Left kidney (tissue), 1 donor: ENCODE measurements at regions not wholly inside any gene's neighbourhood (a gene's known extent, or its start where the extent isn't known, plus 50 kb on each side); places are given as distances from the start of the nearest gene placed in this dataset.
"Not testable (repeated sequence)": the region's sequence is repeated elsewhere in the genome, so short reads cannot be mapped to it uniquely, and the experiment has no call there.

Source experiments
- DNase-seq: peaks from one replicate; pipeline ENCODE4 v3.0.0-alpha.2; 2013

- DNase-seq, result no peak
Observed at GRCh38 chr9:89839449-89839848, 234.6 kb downstream of the GADD45G start.

GRCh38 chr9:89839952-89840351 is 235.1 kb downstream of the GADD45G start:
- DNase-seq, result no peak

GRCh38 chr9:89841456-89841855 is 236.6 kb downstream of the GADD45G start:
- DNase-seq, result no peak

- no peak for DNase-seq
Observed at GRCh38 chr9:89842267-89842768, 237.5 kb downstream of the GADD45G start.

DNA sequence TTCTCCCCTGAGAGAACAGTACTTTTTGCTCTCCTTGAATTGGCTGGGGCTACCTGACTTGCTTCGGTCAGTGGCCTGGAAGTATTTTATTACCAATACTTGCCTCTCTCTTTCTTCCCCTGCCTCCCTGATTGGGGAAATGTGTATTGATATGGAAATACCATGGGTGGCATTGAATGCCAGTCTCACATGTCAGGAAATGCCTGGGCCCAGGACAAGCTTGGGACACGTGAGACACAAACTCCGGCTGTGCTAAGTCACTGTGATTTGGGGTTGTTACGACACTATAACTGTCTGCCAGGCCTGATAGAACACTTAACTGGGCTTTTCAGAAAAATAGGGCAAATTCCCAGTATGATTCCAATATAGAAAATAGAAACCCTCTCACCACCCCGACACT is 238.3 kb downstream of the GADD45G start:
- DNase-seq, result no peak

DNA sequence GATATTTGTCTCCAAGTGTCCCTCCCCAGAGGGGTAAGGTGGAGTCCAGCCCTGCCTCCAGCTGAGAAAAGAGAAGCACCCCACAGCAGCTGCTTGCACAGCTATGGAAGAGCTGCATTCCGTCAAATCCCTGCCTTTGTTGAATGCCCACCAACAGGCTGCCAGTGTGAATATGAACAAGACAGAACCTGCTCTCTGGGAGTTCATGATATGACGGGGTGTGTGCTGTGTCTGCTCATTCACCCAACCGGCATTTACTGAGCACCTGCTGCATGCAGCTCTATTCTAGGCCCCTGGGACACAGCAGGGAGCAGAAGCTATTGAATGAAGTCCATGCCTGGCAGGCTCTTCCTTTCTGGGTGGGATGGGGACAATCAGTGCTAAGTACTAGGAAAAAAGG is 238.8 kb downstream of the GADD45G start:
- DNase-seq, result no peak

- no peak for DNase-seq
Observed at GRCh38 chr9:89844075-89844474, 239.3 kb downstream of the GADD45G start.

DNA sequence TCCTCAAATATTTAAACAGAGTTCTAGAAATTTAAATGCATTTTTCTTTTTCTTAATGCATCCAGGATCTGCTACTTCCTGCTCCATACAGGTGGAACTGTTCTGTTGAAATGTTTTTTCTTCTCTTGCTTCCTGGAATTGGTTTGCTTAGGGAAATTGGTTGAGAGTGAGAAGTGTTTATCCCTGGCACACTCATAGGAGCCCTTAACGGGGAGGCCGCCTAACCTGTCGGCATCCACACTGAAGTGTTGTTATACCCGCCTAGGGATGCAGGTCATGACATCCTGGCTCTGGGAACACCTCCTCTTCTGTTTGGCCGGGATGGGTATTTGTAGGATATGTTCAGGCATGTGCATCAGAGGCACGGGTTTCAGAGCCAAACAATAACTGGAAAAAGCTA is 239.7 kb downstream of the GADD45G start:
- no peak for DNase-seq

- no peak for DNase-seq
Observed at GRCh38 chr9:89845321-89845720, 240.5 kb downstream of the GADD45G start.

DNA sequence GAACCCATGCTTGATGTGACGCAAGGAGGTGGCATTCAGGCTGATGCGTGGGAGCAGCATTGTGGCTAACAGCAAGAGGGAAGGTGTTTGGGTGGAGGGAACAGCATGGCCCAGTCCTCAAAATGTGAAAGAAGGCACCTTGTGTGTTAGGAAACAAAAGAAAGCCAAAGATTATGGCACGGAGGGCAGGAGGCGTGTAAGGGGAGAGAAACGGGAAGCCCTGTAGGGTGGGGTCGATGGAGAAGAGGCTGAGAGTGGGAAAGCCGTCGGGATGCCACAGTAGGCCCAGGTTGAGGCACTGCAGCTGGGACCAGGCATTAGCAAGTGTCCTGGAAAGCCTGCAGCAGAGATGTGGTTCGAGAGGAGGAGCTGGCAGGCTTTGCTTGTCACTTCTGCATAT is 241.1 kb downstream of the GADD45G start:
- no peak for DNase-seq

DNA sequence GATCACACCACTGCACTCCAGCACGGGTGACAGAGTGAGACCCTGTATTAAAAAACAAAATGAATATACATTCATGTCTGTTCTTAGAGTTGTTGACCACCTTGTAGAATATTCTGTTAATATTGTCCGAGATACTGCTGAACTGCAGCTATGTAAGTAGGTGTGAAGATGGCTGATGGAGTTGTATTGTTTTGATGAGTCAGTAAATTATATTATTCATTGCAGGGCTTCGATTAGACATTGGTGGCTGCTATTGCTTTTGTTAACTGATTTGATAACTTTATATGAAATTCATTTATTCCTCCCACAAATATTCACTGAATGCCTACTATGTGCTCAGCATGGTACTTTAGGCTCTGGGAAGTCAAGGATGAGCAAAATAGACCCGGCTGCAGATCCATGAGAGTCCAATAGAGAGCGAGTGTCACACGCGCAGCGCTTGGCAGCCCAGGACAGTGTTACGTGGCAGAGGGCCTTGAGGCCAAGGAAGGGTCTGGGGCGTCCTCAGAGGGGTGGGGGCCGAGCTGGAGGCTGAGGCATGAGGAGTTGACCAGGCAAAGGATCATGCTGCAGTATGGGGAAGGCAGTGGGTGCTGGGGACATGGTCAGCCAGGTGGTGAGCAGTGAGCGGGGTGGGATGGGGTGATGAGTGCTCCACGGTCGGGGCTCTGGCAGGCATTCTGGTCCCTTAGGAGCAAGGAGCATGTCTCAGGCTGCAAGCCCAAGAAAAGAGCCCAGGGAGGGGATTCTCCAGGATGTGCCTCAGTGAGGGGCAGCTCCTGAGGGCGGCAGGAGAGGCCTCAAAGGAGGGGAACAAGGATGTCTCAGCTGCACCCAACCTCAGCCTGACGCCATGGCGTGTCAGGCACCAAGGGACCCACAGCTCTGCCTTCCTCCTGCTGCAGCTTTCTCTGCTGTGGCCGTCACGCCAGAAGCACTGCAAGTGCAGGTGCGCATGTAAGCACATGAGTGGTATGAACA is 243.5 kb downstream of the GADD45G start:
- DNase-seq, result no peak

- DNase-seq, result no peak
Observed at GRCh38 chr9:89849096-89849495, 244.3 kb downstream of the GADD45G start.

DNA sequence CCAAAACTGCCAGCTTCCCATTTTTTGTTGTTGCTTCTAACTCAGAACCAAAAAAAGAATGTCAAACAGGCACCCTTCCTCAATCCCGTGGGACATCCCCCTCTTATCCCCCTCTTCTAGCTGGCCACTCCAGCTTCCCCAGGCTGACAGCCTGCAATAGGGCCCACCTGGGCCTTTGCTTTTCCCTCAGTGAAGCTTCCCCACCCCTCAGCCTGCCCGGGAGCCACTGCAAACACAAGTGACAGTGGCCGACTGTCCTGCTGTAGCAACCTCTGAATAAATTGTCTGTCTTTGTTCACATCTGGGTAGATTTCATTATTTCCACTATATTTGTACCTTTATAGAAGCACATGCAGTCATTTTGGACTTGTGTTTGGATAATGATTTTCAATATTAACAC is 245.3 kb downstream of the GADD45G start:
- DNase-seq, result no peak

- DNase-seq, result no peak
Observed at GRCh38 chr9:89850631-89851325, 246.0 kb downstream of the GADD45G start.

GRCh38 chr9:89853161-89853560 is 248.3 kb downstream of the GADD45G start:
- no peak for DNase-seq

- no peak for DNase-seq
Observed at GRCh38 chr9:89853931-89854330, 249.1 kb downstream of the GADD45G start.

DNA sequence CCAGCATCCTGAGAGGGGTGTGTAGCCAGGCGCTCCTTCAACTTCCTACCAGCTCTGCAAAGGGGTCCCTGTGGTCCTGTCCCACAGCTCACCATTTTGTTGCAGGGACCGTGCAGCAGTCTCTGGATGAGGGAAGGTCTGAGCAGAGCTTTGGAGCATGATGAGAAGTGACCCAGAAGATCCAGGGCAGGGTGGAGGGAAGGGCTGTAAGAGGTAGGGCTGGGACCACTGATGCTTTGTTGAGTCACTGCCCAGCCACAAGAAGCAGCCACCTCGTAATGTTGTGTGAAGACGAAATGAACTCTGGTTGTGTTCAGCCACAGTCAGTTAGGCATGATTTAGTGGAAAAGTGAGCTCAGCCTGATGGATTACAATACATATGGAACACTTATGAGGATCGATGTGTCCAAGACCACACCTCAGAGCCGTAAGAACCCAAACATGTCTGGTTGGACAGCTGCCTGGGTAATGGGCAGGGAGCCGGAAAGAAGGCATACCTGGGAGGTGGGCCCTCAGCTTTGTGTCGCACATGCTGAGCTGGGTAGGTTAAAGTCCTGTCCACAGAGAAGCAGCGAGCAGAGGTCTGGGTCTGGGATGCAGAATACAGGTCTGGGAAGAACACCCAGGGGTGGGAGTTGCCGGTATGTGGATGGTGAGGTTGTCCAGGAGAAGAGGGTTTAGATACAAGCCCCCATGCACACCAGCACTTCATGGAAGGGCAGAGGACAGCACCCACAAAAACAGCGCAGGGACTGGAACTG is 250.1 kb downstream of the GADD45G start:
- no peak for DNase-seq

DNA sequence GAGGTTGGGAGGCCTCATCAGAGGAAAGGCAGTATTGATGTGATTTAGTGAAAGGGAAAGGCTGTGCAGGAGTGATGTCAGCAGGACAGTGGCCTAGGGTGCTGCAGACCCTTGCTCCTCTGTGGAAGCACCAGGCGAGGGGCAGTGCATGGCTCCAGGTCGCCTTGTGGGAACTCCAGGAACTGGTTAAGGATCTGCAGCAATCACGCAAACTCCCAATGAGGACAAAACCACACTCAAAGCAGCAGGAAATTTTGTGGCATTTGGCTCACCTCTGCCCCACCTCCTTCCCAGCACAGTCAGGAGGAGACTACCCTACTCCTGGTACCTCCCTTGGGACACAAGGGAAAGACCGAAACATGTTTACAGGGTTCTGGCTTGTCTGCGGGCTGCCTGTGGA is 251.5 kb downstream of the GADD45G start:
- DNase-seq, result not testable (repeated sequence)

- DNase-seq, result not testable (repeated sequence)
Observed at GRCh38 chr9:89856950-89857349, 252.1 kb downstream of the GADD45G start.

GRCh38 chr9:89859842-89860241 is 255.0 kb downstream of the GADD45G start:
- DNase-seq, result not testable (repeated sequence)

GRCh38 chr9:89861371-89861770 is 256.6 kb downstream of the GADD45G start:
- not testable (repeated sequence) for DNase-seq

GRCh38 chr9:89862316-89862715 is 257.5 kb downstream of the GADD45G start:
- DNase-seq, result no peak
